WTC11 (cell line): ENCODE measurements at regions not wholly inside any gene's neighbourhood (a gene's known extent, or its start where the extent isn't known, plus 50 kb on each side); places are given as distances from the start of the nearest gene placed in this dataset.

Experiments used
- ATAC-seq: fragments of 200-7000 bp; cut with Tn5 transposase; 2 replicates; pipeline ENCODE4 v1.10.0; 2021; ENCODE audit warnings: mild to moderate bottlenecking, moderate library complexity
- CTCF ChIA-PET: fragments of 300-600 bp; sonication (Branson Sonifier 250); formaldehyde crosslinking; loops from one replicate; lab custom pipeline; 2021; ENCODE audit warnings: antibody characterized with exemption; lab: Charles Lee
- POLR2A ChIA-PET: fragments of 350-600 bp; sonication (Branson Sonifier 250); formaldehyde crosslinking; loops from one replicate; lab custom pipeline; 2021; ENCODE audit warnings: antibody characterized with exemption; lab: Charles Lee
- DNase-seq: peaks from one replicate; pipeline ENCODE4 v3.0.0; 2021; ENCODE audit warnings: low spot score
- H3K27ac Mint-ChIP-seq: 2 replicates; pipeline ENCODE4 v1.8.0; 2021; ENCODE audit warnings: mixed read lengths
- H3K27me3 Mint-ChIP-seq: 2 replicates; pipeline ENCODE4 v1.8.0; 2021; ENCODE audit warnings: low read depth, mild to moderate bottlenecking, moderate library complexity, mixed read lengths
- H3K36me3 Mint-ChIP-seq: 2 replicates; pipeline ENCODE4 v1.8.0; 2021; ENCODE audit warnings: mixed read lengths
- H3K4me1 Mint-ChIP-seq: 2 replicates; pipeline ENCODE4 v1.8.0; 2022; ENCODE audit warnings: mixed read lengths
- H3K4me3 Mint-ChIP-seq: 2 replicates; pipeline ENCODE4 v1.8.0; 2021; ENCODE audit warnings: mild to moderate bottlenecking, moderate library complexity, mixed read lengths
- H3K9me3 Mint-ChIP-seq: 2 replicates; pipeline ENCODE4 v1.8.0; 2021; ENCODE audit warnings: mixed read lengths
- AR ChIP-seq: fragments of 250-450 bp; sonication (Bioruptor Pico); IDR thresholded peaks from 2 replicates; pipeline ENCODE4 v1.9.0; 2021; ENCODE audit warnings: mild to moderate bottlenecking
- ATF2 ChIP-seq: sonication (generic); formaldehyde crosslinking; IDR thresholded peaks from 2 replicates; pipeline ENCODE4 v1.8.1; 2022; ENCODE audit warnings: low read depth, missing genetic modification reagents, borderline replicate concordance
- ATF6 ChIP-seq: sonication (generic); formaldehyde crosslinking; IDR thresholded peaks from 2 replicates; pipeline ENCODE4 v1.8.1; 2023; ENCODE audit warnings: mild to moderate bottlenecking, missing genetic modification reagents
- CDX4 ChIP-seq: fragments of 250-450 bp; sonication (Bioruptor Pico); IDR thresholded peaks from 2 replicates; pipeline ENCODE4 v1.9.0; 2021; ENCODE audit warnings: moderate library complexity, mild to moderate bottlenecking, inconsistent platforms, borderline replicate concordance
- CREB1 ChIP-seq: sonication (generic); formaldehyde crosslinking; IDR thresholded peaks from 2 replicates; pipeline ENCODE4 v1.8.0; 2023; ENCODE audit warnings: mild to moderate bottlenecking, missing genetic modification reagents
- CTCF ChIP-seq: fragments of 200-600 bp; IDR thresholded peaks from 2 replicates; pipeline ENCODE4 v1.8.0; 2022; ENCODE audit warnings: antibody characterized with exemption
- ESRRA ChIP-seq: sonication (generic); formaldehyde crosslinking; IDR thresholded peaks from 2 replicates; pipeline ENCODE4 v1.8.1; 2022; ENCODE audit warnings: mild to moderate bottlenecking, missing genetic modification reagents, borderline replicate concordance
- NFATC4 ChIP-seq: fragments of 250-450 bp; sonication (Bioruptor Pico); IDR thresholded peaks from 2 replicates; pipeline ENCODE4 v1.9.0; 2021; ENCODE audit warnings: mild to moderate bottlenecking
- NFE2L1 ChIP-seq: sonication (generic); formaldehyde crosslinking; IDR thresholded peaks from 2 replicates; pipeline ENCODE4 v1.8.1; 2023; ENCODE audit warnings: missing genetic modification reagents
- NR1H2 ChIP-seq: sonication (generic); formaldehyde crosslinking; IDR thresholded peaks from 2 replicates; pipeline ENCODE4 v1.9.0; 2021; ENCODE audit warnings: mild to moderate bottlenecking, moderate library complexity, missing genetic modification reagents
- OVOL2 ChIP-seq: fragments of 250-450 bp; sonication (Bioruptor Pico); IDR thresholded peaks from 2 replicates; pipeline ENCODE4 v1.9.0; 2021; ENCODE audit warnings: mild to moderate bottlenecking, borderline replicate concordance
- PREB ChIP-seq: sonication (generic); formaldehyde crosslinking; IDR thresholded peaks from 2 replicates; pipeline ENCODE4 v1.8.1; 2022; ENCODE audit warnings: mild to moderate bottlenecking, missing genetic modification reagents, moderate library complexity, borderline replicate concordance
- SOX15 ChIP-seq: fragments of 250-450 bp; sonication (Bioruptor Pico); IDR thresholded peaks from 2 replicates; pipeline ENCODE4 v1.9.0; 2021; ENCODE audit warnings: mild to moderate bottlenecking
- ZNF121 ChIP-seq: sonication (generic); formaldehyde crosslinking; IDR thresholded peaks from 2 replicates; pipeline ENCODE4 v1.8.0; 2023; ENCODE audit warnings: missing genetic modification reagents
- ZSCAN18 ChIP-seq: fragments of 250-450 bp; sonication (Bioruptor Pico); IDR thresholded peaks from 2 replicates; pipeline ENCODE4 v2.1.2; 2022; ENCODE audit warnings: mild to moderate bottlenecking, moderate library complexity

- POLR2A ChIA-PET = no interaction called here
- peaks cover 3% of the 10 kb centered on the region; the same call in 1 of the 2 replicates for H3K36me3 Mint-ChIP-seq
- ATAC-seq = no peak
- H3K9me3 Mint-ChIP-seq = no peaks in the 10 kb centered on the region
- CTCF ChIA-PET = no interaction called here
- peak overlapping the region; percentile 37; the same call in 1 of the 2 replicates for H3K27ac Mint-ChIP-seq
- no peak for DNase-seq
- no peak overlapping the region for H3K4me3 Mint-ChIP-seq
- no peak for TF ChIP-seq AR (CRISPR knock-in tag)
- no peak for TF ChIP-seq ZSCAN18 (CRISPR knock-in tag)
- no peak for TF ChIP-seq NFE2L1
- peaks cover 82% of the 10 kb centered on the region for H3K4me1 Mint-ChIP-seq
- H3K27me3 Mint-ChIP-seq = no peaks in the 10 kb centered on the region
Measured at GRCh38 chrX:45771560-45772340, 571.1 kb upstream of the DIPK2B start.

- peaks cover 3% of the 10 kb centered on the region; the same call in 1 of the 2 replicates for H3K36me3 Mint-ChIP-seq
- H3K27ac Mint-ChIP-seq = peak overlapping the region; percentile 37
- TF ChIP-seq ESRRA (CRISPR knock-in tag) (no peak), ATF6 (CRISPR knock-in tag) (no peak), CDX4 (CRISPR knock-in tag) (no peak), CTCF (no peak), NR1H2 (no peak), CREB1 (CRISPR knock-in tag) (no peak), PREB (no peak), SOX15 (CRISPR knock-in tag) (no peak), NFATC4 (CRISPR knock-in tag) (no peak), OVOL2 (no peak), ZNF121 (CRISPR knock-in tag) (no peak), ATF2 (CRISPR knock-in tag) (no peak)
- TF ChIP-seq, all 79 proteins: peak for 0
- ChIA-PET POLR2A (no interaction called here), CTCF (no interaction called here)
- no peak overlapping the region for H3K4me3 Mint-ChIP-seq
- no peak for DNase-seq
- H3K9me3 Mint-ChIP-seq = no peaks in the 10 kb centered on the region
- no peaks in the 10 kb centered on the region for H3K27me3 Mint-ChIP-seq
- ATAC-seq = no peak
- H3K4me1 Mint-ChIP-seq = peaks cover 80% of the 10 kb centered on the region
Measured at GRCh38 chrX:45771114-45771513, 570.4 kb upstream of the DIPK2B start.
